ENCODE measurements at regions not wholly inside any gene's neighbourhood (a gene's known extent, or its start where the extent isn't known, plus 50 kb on each side); places are given as distances from the start of the nearest gene placed in this dataset.

DNA sequence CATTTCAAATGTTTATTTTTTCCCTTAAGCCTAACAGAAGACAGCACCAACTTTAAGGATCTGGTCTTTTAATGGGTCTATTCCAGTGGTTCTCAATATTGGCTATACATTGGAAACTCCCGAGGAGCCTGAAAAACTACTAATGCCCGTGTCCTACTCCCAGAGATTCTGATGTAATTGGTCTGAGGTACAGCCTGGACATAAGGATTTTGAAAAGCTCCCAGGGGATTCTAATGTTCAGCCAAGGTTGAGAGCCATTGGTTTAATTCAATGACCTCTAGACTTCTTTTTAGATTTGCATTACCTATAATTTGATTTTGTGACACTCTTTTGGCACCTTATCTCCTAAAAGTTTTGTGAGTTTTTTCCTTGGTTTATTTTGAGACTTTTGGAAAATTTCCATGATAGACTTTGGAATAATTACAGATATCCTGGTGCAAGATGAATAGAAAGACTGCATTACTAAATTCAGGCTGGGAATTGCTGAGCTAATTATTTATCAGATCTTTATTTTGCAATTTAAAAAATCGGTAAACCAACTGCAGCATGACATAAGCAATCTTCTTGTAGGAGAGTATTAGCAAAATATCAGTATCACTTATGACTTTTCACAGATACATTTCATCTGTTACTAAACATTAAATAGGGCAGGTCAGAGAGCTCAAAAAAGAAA, 91.5 kb upstream of the ELL2 start:
- Histone ChIP-seq H3K27ac (ENCODE audit: low read length) (no peak overlapping the region), H3K9me3 (ENCODE audit: control insufficient read depth, insufficient read depth, low read length) (no peaks in the 10 kb centered on the region), H3K36me3 (ENCODE audit: control insufficient read depth, insufficient read depth, low read length) (no peaks in the 10 kb centered on the region), H3K27me3 (ENCODE audit: control insufficient read depth, insufficient read depth, low read length) (no peaks in the 10 kb centered on the region), H3K4me1 (ENCODE audit: control insufficient read depth, insufficient read depth, low read length) (no peaks in the 10 kb centered on the region), H3K4me3 (ENCODE audit: low read length) (no peak overlapping the region)
- Mint-ChIP-seq H3K27me3 (ENCODE audit: low read depth in 2 of 2) (peaks cover 6 to 18% of the 10 kb centered on the region in 2 donors), H3K9me3 (peaks cover 2% of the 10 kb centered on the region in 2 donors), H3K4me3 (no peak overlapping the region), H3K4me1 (no peaks in the 10 kb centered on the region), H3K36me3 (no peaks in the 10 kb centered on the region), H3K27ac (no peak overlapping the region)
- WGBS (ENCODE audit: insufficient coverage) = 96% methylated on average over 2 of the region's 3 CpGs
- no peak for DNase-seq
- no peak for ATAC-seq
- intact Hi-C loops (cut with micrococcal nuclease) = no loop called here
- TF ChIP-seq, protein P1, sequence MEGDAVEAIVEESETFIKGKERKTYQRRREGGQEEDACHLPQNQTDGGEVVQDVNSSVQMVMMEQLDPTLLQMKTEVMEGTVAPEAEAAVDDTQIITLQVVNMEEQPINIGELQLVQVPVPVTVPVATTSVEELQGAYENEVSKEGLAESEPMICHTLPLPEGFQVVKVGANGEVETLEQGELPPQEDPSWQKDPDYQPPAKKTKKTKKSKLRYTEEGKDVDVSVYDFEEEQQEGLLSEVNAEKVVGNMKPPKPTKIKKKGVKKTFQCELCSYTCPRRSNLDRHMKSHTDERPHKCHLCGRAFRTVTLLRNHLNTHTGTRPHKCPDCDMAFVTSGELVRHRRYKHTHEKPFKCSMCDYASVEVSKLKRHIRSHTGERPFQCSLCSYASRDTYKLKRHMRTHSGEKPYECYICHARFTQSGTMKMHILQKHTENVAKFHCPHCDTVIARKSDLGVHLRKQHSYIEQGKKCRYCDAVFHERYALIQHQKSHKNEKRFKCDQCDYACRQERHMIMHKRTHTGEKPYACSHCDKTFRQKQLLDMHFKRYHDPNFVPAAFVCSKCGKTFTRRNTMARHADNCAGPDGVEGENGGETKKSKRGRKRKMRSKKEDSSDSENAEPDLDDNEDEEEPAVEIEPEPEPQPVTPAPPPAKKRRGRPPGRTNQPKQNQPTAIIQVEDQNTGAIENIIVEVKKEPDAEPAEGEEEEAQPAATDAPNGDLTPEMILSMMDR (IDR thresholded peaks at IDR 0.05) = no peak

DNA sequence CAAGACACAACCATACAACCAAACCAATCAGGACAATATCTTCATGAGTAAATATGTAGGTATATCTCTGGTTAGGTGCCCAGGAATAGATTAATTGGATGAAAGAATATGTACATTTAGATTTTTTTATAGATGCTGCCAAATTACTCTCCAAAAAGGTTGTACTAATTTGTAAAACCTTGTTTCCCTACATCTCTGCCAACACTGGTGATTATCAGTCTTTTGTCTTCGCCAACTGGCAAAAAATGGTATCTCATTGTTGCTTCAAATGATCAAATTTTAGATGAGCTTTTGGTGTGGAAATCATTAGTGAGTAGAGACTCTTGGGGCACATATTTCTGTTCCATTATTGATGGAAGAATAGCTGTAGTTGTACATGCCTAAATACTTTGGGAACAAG, 90.7 kb upstream of the ELL2 start:
- H3K27ac ChIP-seq (ENCODE audit: low read length) = no peak overlapping the region
- no peaks in the 10 kb centered on the region for H3K36me3 Mint-ChIP-seq
- no peaks in the 10 kb centered on the region for H3K4me1 ChIP-seq (ENCODE audit: control insufficient read depth, insufficient read depth, low read length)
- no peaks in the 10 kb centered on the region for H3K36me3 ChIP-seq (ENCODE audit: control insufficient read depth, insufficient read depth, low read length)
- no peaks in the 10 kb centered on the region for H3K4me1 Mint-ChIP-seq
- intact Hi-C loops (cut with micrococcal nuclease) = no loop called here
- H3K27me3 Mint-ChIP-seq (ENCODE audit: low read depth in 2 of 2) = peaks cover 6 to 17% of the 10 kb centered on the region in 2 donors
- peaks cover 2% of the 10 kb centered on the region in 2 donors for H3K9me3 Mint-ChIP-seq
- DNase-seq (no peak), ATAC-seq (no peak)
- no peak overlapping the region for H3K27ac Mint-ChIP-seq
- H3K27me3 ChIP-seq (ENCODE audit: control insufficient read depth, insufficient read depth, low read length) = no peaks in the 10 kb centered on the region
- H3K4me3 Mint-ChIP-seq = no peak overlapping the region
- no peaks in the 10 kb centered on the region for H3K9me3 ChIP-seq (ENCODE audit: control insufficient read depth, insufficient read depth, low read length)
- TF ChIP-seq, protein P1 (IDR thresholded peaks at IDR 0.05) = no peak
- WGBS (ENCODE audit: insufficient coverage) = 100% methylated on average over 1 of the region's 1 CpG
- no peak overlapping the region for H3K4me3 ChIP-seq (ENCODE audit: low read length)

DNA sequence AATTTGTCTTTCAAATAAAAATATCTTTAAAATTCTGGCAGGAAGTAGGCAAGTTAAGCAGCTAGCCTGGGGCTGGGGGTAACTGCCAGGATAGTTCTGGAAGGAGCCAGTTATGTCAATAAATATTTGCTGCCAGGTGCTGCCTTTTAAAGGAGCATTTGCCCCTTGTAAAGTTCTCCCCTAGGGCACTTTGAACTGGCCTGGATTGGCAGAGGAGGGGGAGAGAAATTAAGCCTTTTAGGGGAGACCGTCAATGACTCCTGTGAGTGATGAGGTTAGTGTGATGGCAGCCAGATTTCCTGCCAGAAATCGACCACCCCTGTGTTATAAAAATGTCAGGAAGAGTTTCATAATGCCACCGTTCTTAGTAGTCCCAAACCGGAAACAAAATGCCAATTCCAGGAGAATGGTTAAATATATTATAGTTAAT, 89.8 kb upstream of the ELL2 start:
- 46% methylated on average over 2 of the region's 4 CpGs for WGBS (ENCODE audit: insufficient coverage)
- no peaks in the 10 kb centered on the region for H3K4me1 ChIP-seq (ENCODE audit: control insufficient read depth, insufficient read depth, low read length)
- DNase-seq (no peak), ATAC-seq (no peak)
- TF ChIP-seq, protein P1 (IDR thresholded peaks at IDR 0.05) = no peak
- no peaks in the 10 kb centered on the region for H3K4me1 Mint-ChIP-seq
- H3K9me3 ChIP-seq (ENCODE audit: control insufficient read depth, insufficient read depth, low read length) = no peaks in the 10 kb centered on the region
- no peak overlapping the region for H3K4me3 ChIP-seq (ENCODE audit: low read length)
- intact Hi-C loops (cut with micrococcal nuclease) = no loop called here
- H3K4me3 Mint-ChIP-seq = no peak overlapping the region
- peaks cover 6 to 13% of the 10 kb centered on the region in 2 donors for H3K27me3 Mint-ChIP-seq (ENCODE audit: low read depth in 2 of 2)
- H3K36me3 ChIP-seq (ENCODE audit: control insufficient read depth, insufficient read depth, low read length) = no peaks in the 10 kb centered on the region
- no peaks in the 10 kb centered on the region for H3K27me3 ChIP-seq (ENCODE audit: control insufficient read depth, insufficient read depth, low read length)
- H3K36me3 Mint-ChIP-seq = no peaks in the 10 kb centered on the region
- peaks cover 2% of the 10 kb centered on the region in 2 donors for H3K9me3 Mint-ChIP-seq
- no peak overlapping the region for H3K27ac Mint-ChIP-seq
- H3K27ac ChIP-seq (ENCODE audit: low read length) = no peak overlapping the region

All from natural killer cell (primary cell).